22Rv1 (cell line): ENCODE measurements at regions not wholly inside any gene's neighbourhood (a gene's known extent, or its start where the extent isn't known, plus 50 kb on each side); places are given as distances from the start of the nearest gene placed in this dataset.

Source experiments
- H3K27ac ChIP-seq: fragments of 450-650 bp; 2 replicates; pipeline ENCODE4 v1.5.1; 2017
- ZFX ChIP-seq: fragments of 450-650 bp; IDR thresholded peaks from 2 replicates; pipeline ENCODE4 v1.6.1; 2017; ENCODE audit warnings: antibody characterized with exemption, borderline replicate concordance
- TF ChIP-seq, protein P1 (sequence below): fragments of 450-650 bp; IDR thresholded peaks from 2 replicates; pipeline ENCODE4 v1.5.1; 2017; ENCODE audit warnings: mild to moderate bottlenecking

DNA sequence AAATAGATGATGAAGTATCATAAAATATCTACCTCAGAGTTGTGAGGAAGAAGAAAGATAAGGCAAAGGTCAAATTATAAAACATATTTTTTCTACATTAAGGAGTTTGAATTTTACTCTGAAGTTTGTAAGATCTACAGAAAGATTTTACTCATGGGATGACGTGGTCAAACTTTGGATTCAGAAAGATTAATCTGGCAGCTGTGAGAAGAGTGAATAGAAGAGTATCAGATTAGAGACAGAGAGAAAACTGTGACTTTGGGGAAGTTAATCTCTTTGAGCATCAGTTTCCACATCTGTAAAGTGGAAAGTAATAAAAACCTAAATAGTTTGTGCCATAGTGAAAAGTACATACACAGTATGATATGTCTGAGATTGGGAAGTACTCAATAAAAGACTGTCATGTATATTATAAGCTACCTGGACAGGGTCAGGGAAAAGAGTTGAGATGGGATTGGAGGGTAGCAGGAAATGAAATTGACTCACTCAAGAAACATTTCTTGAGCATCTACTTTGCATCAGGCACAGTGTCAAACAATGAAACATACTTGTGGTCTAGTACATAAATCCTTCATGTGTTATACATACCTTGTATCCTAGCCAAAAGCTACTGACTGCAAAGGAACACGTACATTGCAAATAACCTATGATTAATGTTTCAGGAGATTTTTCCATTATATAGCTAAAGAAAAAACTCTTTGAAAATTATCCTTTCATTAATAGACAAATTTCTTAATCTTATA lies 222.1 kb downstream of the TMEM200A start:
- TF ChIP-seq, protein P1, sequence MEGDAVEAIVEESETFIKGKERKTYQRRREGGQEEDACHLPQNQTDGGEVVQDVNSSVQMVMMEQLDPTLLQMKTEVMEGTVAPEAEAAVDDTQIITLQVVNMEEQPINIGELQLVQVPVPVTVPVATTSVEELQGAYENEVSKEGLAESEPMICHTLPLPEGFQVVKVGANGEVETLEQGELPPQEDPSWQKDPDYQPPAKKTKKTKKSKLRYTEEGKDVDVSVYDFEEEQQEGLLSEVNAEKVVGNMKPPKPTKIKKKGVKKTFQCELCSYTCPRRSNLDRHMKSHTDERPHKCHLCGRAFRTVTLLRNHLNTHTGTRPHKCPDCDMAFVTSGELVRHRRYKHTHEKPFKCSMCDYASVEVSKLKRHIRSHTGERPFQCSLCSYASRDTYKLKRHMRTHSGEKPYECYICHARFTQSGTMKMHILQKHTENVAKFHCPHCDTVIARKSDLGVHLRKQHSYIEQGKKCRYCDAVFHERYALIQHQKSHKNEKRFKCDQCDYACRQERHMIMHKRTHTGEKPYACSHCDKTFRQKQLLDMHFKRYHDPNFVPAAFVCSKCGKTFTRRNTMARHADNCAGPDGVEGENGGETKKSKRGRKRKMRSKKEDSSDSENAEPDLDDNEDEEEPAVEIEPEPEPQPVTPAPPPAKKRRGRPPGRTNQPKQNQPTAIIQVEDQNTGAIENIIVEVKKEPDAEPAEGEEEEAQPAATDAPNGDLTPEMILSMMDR = no peak
- TF ChIP-seq ZFX = no peak
- H3K27ac ChIP-seq = no peak overlapping the region

GRCh38 chr6:130593200-130593599 lies 227.4 kb downstream of the TMEM200A start:
- TF ChIP-seq, protein P1 = no peak
- TF ChIP-seq ZFX = no peak
- no peak overlapping the region for H3K27ac ChIP-seq

DNA sequence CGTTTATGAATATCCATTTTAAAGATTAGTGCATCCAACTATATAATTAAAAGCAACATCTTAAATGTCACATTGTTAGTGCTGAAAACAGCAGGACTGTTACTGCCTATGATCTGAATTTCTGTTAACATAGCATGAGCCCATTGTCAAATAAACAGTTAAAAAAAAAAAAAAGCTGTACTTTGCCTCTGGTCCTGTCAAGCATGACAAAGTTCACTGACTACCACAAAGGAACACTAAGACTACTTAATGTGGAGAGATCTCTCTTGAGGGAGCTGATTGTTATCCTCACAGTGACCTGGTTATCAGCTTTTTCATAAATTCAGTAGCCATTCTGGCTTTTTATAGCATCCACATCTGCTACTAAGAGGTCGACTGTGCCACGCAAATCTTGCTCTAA lies 228.1 kb downstream of the TMEM200A start:
- TF ChIP-seq, protein P1 = no peak
- no peak for TF ChIP-seq ZFX
- H3K27ac ChIP-seq = no peak overlapping the region

DNA sequence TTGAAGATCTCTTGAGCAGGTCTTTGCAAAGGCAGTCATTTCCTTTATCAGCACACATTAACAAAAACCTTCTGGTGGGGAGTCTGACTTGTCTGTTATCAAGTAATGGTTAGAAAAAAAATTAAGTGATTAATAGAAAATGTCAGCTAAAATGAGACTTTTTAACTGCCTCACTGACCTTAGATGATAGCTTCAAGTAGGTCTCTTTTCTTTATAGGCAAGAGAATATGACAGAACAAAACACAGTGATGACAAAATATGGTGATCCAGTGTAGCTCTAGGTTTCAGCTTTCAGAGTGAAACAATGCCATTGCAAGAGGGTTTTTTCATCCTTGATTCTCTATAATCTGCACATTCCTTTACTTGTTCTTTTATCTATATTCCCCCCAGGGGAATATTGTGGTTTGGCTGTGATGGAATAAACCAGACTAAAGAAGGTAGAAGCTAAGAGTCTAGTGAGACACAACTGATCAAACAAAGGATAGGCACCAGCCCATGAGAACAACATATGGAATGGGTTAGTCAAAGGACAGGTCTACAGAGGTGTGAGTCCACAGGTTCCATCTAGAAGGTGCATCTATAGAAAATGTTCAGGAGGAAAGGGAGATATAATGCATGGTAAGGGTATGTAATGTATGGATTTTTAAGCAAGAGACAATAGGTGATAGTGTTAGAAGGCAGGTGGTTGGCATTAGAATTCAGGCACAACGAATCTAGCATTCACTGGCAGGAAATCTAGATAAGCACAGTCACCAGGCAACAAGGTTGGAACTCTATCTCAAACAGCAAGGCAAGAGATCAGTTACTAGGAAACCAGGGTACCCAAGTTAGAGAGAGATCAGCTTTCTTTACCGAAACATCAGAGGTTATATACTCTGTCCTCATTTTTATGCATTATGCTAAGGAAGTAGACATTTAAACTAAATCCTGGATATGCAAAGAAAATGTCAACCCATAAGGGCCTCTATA lies 228.9 kb upstream of the SMLR1 start:
- TF ChIP-seq, protein P1 = no peak
- no peak for TF ChIP-seq ZFX
- H3K27ac ChIP-seq = no peak overlapping the region

DNA sequence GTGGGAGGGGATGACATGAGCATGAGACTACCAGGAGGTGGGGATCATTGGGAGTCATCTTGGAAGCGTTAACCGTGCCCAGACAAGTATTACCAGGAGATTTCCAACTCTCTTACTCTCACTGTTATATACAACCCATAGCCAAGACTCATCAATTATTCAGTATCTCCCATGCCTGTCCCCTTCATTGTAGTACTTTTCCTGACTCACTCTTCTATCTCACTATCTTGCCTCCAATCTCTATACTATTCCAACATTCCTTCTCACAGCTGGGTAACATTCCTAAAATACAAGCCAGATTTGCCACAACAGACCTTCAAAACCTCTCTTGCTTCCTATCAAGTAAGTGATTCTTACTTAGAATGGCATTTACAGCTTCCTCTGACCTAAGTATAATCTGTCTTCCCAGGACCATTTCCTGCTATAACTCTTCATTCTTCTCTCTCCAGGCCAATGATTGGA lies 226.3 kb upstream of the SMLR1 start:
- TF ChIP-seq, protein P1 = no peak
- no peak for TF ChIP-seq ZFX
- no peak overlapping the region for H3K27ac ChIP-seq

GRCh38 chr6:130602151-130602770 lies 224.9 kb upstream of the SMLR1 start:
- no peak overlapping the region for H3K27ac ChIP-seq
- TF ChIP-seq, protein P1 = no peak
- TF ChIP-seq ZFX = no peak
